Stomach smooth muscle (tissue), 2 donors: ENCODE measurements at regions not wholly inside any gene's neighbourhood (a gene's known extent, or its start where the extent isn't known, plus 50 kb on each side); places are given as distances from the start of the nearest gene placed in this dataset.

ENCODE experiments used
- H3K27ac ChIP-seq: one replicate; pipeline ENCODE4 v1.7.0; 2013; ENCODE audit warnings: mild to moderate bottlenecking, low read length, inconsistent platforms
- H3K27me3 ChIP-seq, 2 donors: one replicate each; pipeline ENCODE4 v1.7.0; 2013; ENCODE audit warnings: low read length in 2 of 2; ENCODE audit not compliant: insufficient read depth in 2 of 2, control insufficient read depth in 1 of 2
- H3K36me3 ChIP-seq, 2 donors: one replicate each; pipeline ENCODE4 v1.7.0; 2013; ENCODE audit warnings: low read length in 2 of 2; ENCODE audit not compliant: control insufficient read depth in 2 of 2, insufficient read depth in 2 of 2
- H3K4me1 ChIP-seq: one replicate; pipeline ENCODE4 v1.7.0; 2013; ENCODE audit warnings: low read length; ENCODE audit not compliant: control insufficient read depth, insufficient read depth
- H3K4me3 ChIP-seq, 2 donors: one replicate each; pipeline ENCODE4 v1.7.0; 2013; ENCODE audit warnings: low read length in 2 of 2
- H3K9ac ChIP-seq, 2 donors: one replicate each; pipeline ENCODE4 v1.7.0; 2013; ENCODE audit warnings: low read length in 2 of 2, mild to moderate bottlenecking in 1 of 2
- H3K9me3 ChIP-seq, 2 donors: one replicate each; pipeline ENCODE4 v1.7.0; 2013; ENCODE audit warnings: low read length in 2 of 2; ENCODE audit not compliant: control insufficient read depth in 2 of 2
- donor health status: healthy.
- donor health status: Pancreatic carcinoma.

GRCh38 chr1:8139941-8140340, 113.8 kb upstream of the ERRFI1 start:
- Histone ChIP-seq H3K27ac (no peak overlapping the region), H3K27me3 (no peaks in the 10 kb centered on the region), H3K36me3 (no peaks in the 10 kb centered on the region), H3K9me3 (no peaks in the 10 kb centered on the region), H3K4me3 (no peak overlapping the region), H3K4me1 (peaks cover 37% of the 10 kb centered on the region), H3K9ac (no peak overlapping the region)

- Histone ChIP-seq H3K4me1 (peaks cover 43% of the 10 kb centered on the region), H3K9me3 (no peaks in the 10 kb centered on the region), H3K27ac (no peak overlapping the region), H3K27me3 (no peaks in the 10 kb centered on the region), H3K4me3 (no peak overlapping the region), H3K36me3 (no peaks in the 10 kb centered on the region), H3K9ac (no peak overlapping the region)
Measured at GRCh38 chr1:8139383-8139782, 113.3 kb upstream of the ERRFI1 start.

GRCh38 chr1:8138673-8139072, 112.6 kb upstream of the ERRFI1 start:
- Histone ChIP-seq H3K4me3 (no peak overlapping the region), H3K27ac (peak overlapping the region; percentile 82), H3K4me1 (peaks cover 49% of the 10 kb centered on the region), H3K36me3 (no peaks in the 10 kb centered on the region), H3K9me3 (no peaks in the 10 kb centered on the region), H3K9ac (no peak overlapping the region), H3K27me3 (no peaks in the 10 kb centered on the region)

GRCh38 chr1:8137481-8138244, 111.6 kb upstream of the ERRFI1 start:
- H3K9me3 ChIP-seq = no peaks in the 10 kb centered on the region
- H3K4me1 ChIP-seq = peaks cover 50% of the 10 kb centered on the region
- peak overlapping the region; percentile 29 to 47 for H3K4me3 ChIP-seq
- H3K27me3 ChIP-seq = no peaks in the 10 kb centered on the region
- peak overlapping the region; percentile 82 for H3K27ac ChIP-seq
- H3K9ac ChIP-seq = peak overlapping the region; percentile 38 to 66
- H3K36me3 ChIP-seq = no peaks in the 10 kb centered on the region

- Histone ChIP-seq H3K4me1 (peaks cover 56% of the 10 kb centered on the region), H3K9me3 (no peaks in the 10 kb centered on the region), H3K27ac (peak overlapping the region; percentile 82), H3K9ac (no peak overlapping the region), H3K27me3 (no peaks in the 10 kb centered on the region), H3K36me3 (no peaks in the 10 kb centered on the region), H3K4me3 (no peak overlapping the region)
Measured at GRCh38 chr1:8136766-8137165, 110.7 kb upstream of the ERRFI1 start.

GRCh38 chr1:8135250-8135649, 109.1 kb upstream of the ERRFI1 start:
- Histone ChIP-seq H3K27me3 (no peaks in the 10 kb centered on the region), H3K4me1 (peaks cover 60% of the 10 kb centered on the region), H3K9me3 (no peaks in the 10 kb centered on the region), H3K4me3 (no peak overlapping the region), H3K27ac (peak overlapping the region; percentile 93), H3K36me3 (no peaks in the 10 kb centered on the region), H3K9ac (no peak overlapping the region)

- Histone ChIP-seq H3K27me3 (no peaks in the 10 kb centered on the region), H3K27ac (peak overlapping the region; percentile 93), H3K9ac (peak overlapping the region; percentile 7 to 66), H3K4me3 (peak overlapping the region; percentile 20 to 44), H3K36me3 (no peaks in the 10 kb centered on the region), H3K4me1 (peaks cover 60% of the 10 kb centered on the region), H3K9me3 (no peaks in the 10 kb centered on the region)
Measured at GRCh38 chr1:8134546-8135235, 108.6 kb upstream of the ERRFI1 start.

GRCh38 chr1:8133657-8134430, 107.7 kb upstream of the ERRFI1 start:
- Histone ChIP-seq H3K36me3 (no peaks in the 10 kb centered on the region), H3K4me1 (peaks cover 60% of the 10 kb centered on the region), H3K27ac (peak overlapping the region; percentile 93), H3K4me3 (peak overlapping the region in 1 of 2 donors; percentile 54), H3K27me3 (no peaks in the 10 kb centered on the region), H3K9ac (peak overlapping the region in 1 of 2 donors; percentile 47), H3K9me3 (no peaks in the 10 kb centered on the region)

GRCh38 chr1:8133190-8133589, 107.1 kb upstream of the ERRFI1 start:
- Histone ChIP-seq H3K4me1 (peaks cover 61% of the 10 kb centered on the region), H3K27ac (peak overlapping the region; percentile 93), H3K27me3 (no peaks in the 10 kb centered on the region), H3K4me3 (peak overlapping the region in 1 of 2 donors; percentile 29), H3K9me3 (no peaks in the 10 kb centered on the region), H3K9ac (peak overlapping the region; percentile 40 to 62), H3K36me3 (no peaks in the 10 kb centered on the region)

GRCh38 chr1:8127171-8127641, 101.1 kb upstream of the ERRFI1 start:
- Histone ChIP-seq H3K9ac (no peak overlapping the region), H3K27ac (peak overlapping the region; percentile 68)

More at GRCh38 chr1:8127171-8127641, 101.1 kb upstream of the ERRFI1 start:
- Histone ChIP-seq H3K27me3 (no peaks in the 10 kb centered on the region), H3K9me3 (peaks cover 0 to 4% of the 10 kb centered on the region in 2 donors), H3K4me3 (peak overlapping the region in 1 of 2 donors; percentile 1), H3K4me1 (peaks cover 33% of the 10 kb centered on the region), H3K36me3 (no peaks in the 10 kb centered on the region)
